AG09319 (cell line): ENCODE measurements at regions not wholly inside any gene's neighbourhood (a gene's known extent, or its start where the extent isn't known, plus 50 kb on each side); places are given as distances from the start of the nearest gene placed in this dataset.

ENCODE experiments used
- DNase-seq: peaks from one replicate; pipeline ENCODE4 v3.0.0-alpha.2; 2010; ENCODE audit warnings: low read depth; ENCODE audit errors: extremely low read depth
- CTCF ChIP-seq: IDR thresholded peaks from 2 replicates; pipeline ENCODE4 v1.5.1; 2011; ENCODE audit warnings: low read depth, mild to moderate bottlenecking, inconsistent platforms, low read length, moderate library complexity

- DNase-seq, result no peak
- TF ChIP-seq CTCF, result no peak
Observed at GRCh38 chr3:73280746-73281145, 219.3 kb downstream of the EBLN2 start.

GRCh38 chr3:73284472-73284871 lies 223.0 kb downstream of the EBLN2 start:
- no peak for TF ChIP-seq CTCF
- DNase-seq, result no peak

GRCh38 chr3:73291541-73291940 lies 230.1 kb downstream of the EBLN2 start:
- no peak for DNase-seq
- no peak for TF ChIP-seq CTCF

- no peak for DNase-seq
- TF ChIP-seq CTCF, result no peak
Observed at GRCh38 chr3:73292220-73292619, 230.8 kb downstream of the EBLN2 start.

- DNase-seq, result no peak
- TF ChIP-seq CTCF, result no peak
Observed at GRCh38 chr3:73294537-73294936, 233.1 kb downstream of the EBLN2 start.

- no peak for DNase-seq
- TF ChIP-seq CTCF, result no peak
Observed at GRCh38 chr3:73295876-73296635, 234.6 kb downstream of the EBLN2 start.

GRCh38 chr3:73296859-73297258 lies 235.4 kb downstream of the EBLN2 start:
- no peak for TF ChIP-seq CTCF
- no peak for DNase-seq
